Activated CD4-positive, alpha-beta T cell treated with anti-CD3 and anti-CD28 coated beads, Interleukin-2, amount 10 ng/mL, durations not matched to agents 24 days and 14 days (primary cell): ENCODE measurements at regions not wholly inside any gene's neighbourhood (a gene's known extent, or its start where the extent isn't known, plus 50 kb on each side); places are given as distances from the start of the nearest gene placed in this dataset.
"Not testable (repeated sequence)": the region's sequence is repeated elsewhere in the genome, so short reads cannot be mapped to it uniquely, and the experiment has no call there.

Experiments
- DNase-seq: peaks from one replicate; pipeline ENCODE4 v3.0.0; 2022
- H3K27ac Mint-ChIP-seq: one replicate; pipeline ENCODE4 v1.8.0; 2022; ENCODE audit warnings: mild to moderate bottlenecking, mixed read lengths
- H3K27me3 Mint-ChIP-seq: one replicate; pipeline ENCODE4 v1.8.0; 2022; ENCODE audit warnings: mixed read lengths
- H3K36me3 Mint-ChIP-seq: one replicate; pipeline ENCODE4 v1.8.0; 2022; ENCODE audit warnings: low read depth, mild to moderate bottlenecking, mixed read lengths
- H3K4me1 Mint-ChIP-seq: one replicate; pipeline ENCODE4 v1.8.0; 2021; ENCODE audit warnings: mixed read lengths
- H3K4me3 Mint-ChIP-seq: one replicate; pipeline ENCODE4 v1.8.0; 2022; ENCODE audit warnings: mild to moderate bottlenecking, moderate library complexity, mixed read lengths
- H3K9me3 Mint-ChIP-seq: one replicate; pipeline ENCODE4 v1.8.0; 2021; ENCODE audit warnings: mixed read lengths
- intact Hi-C: fragments of 100-400 bp; cut with micrococcal nuclease; formaldehyde crosslinking; loops from one replicate; pipeline ENCODE4 v1.15.1; 2023

DNA sequence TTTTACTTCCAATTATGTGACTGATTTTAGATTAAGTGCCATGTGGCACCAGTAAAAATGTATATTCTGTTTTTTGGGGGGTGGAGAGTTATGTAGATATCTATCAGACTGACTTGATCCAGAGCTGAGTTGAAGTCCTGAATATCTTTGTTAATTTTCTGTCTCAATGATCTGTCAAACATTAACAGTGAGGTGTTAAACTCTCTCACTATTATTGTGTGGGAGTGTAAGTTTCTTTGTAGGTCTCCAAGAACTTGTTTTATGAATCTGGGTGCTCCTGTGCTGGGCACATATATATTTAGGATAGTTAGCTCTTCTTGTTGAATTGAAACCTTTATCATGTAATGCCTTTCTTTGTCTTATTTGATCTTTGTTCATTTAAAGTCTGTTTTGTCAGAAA lies 276.5 kb upstream of the USP25 start:
- no peak overlapping the region for H3K4me3 Mint-ChIP-seq
- no peaks in the 10 kb centered on the region for H3K27me3 Mint-ChIP-seq
- intact Hi-C loops: no loop called here
- no peaks in the 10 kb centered on the region for H3K36me3 Mint-ChIP-seq
- DNase-seq: no peak
- peaks cover 7% of the 10 kb centered on the region for H3K9me3 Mint-ChIP-seq
- no peaks in the 10 kb centered on the region for H3K4me1 Mint-ChIP-seq
- no peak overlapping the region for H3K27ac Mint-ChIP-seq

DNA sequence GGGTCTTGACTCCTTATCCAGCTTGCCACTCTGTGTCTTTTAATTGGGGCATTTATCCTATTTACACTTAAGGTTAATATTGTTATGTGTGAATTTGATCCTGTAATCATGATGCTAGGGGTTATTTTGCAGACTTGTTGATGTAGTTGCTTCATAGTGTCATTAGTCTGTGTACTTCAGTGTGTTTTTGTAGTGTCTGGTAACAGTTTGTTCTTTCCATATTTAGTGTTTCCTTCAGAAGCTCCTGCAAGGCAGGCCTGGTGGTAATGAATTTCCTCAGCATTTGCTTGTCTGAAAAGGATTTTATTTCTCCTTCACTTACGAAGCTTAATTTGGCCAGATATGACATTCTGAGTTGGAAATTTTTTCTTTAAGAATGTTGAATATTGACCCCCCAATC lies 276.0 kb upstream of the USP25 start:
- H3K4me1 Mint-ChIP-seq, H3K27me3 Mint-ChIP-seq, H3K36me3 Mint-ChIP-seq, DNase-seq, H3K27ac Mint-ChIP-seq, H3K4me3 Mint-ChIP-seq, H3K9me3 Mint-ChIP-seq: not testable (repeated sequence)
- intact Hi-C loops: loop anchor here (1.0 kb wide), 1 partner anchor 12 kb away; no protein-coding TSS in a partner anchor

DNA sequence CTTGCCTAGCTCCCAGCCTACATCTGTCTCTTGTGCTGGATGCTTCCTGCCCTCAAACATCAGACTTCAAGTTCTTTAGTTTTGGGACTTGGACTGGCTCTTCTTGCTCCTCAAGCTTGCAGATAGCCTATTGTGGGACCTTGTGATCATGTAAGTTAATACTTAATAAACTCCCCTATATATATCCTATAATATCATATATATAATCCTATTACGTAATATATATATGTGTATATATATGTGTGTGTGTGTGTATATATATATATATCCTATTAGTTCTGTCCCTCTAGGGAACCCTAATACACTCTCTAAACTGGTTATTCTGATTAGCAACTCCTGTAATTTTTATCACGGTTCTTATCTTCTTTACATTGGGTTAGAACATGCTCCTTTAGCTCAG lies 274.9 kb upstream of the USP25 start:
- H3K27ac Mint-ChIP-seq, H3K4me3 Mint-ChIP-seq, DNase-seq, H3K9me3 Mint-ChIP-seq, H3K4me1 Mint-ChIP-seq, H3K36me3 Mint-ChIP-seq, H3K27me3 Mint-ChIP-seq: not testable (repeated sequence)
- intact Hi-C loops: loop anchor here (1.0 kb wide), 1 partner anchor 10 kb away; no protein-coding TSS in a partner anchor

DNA sequence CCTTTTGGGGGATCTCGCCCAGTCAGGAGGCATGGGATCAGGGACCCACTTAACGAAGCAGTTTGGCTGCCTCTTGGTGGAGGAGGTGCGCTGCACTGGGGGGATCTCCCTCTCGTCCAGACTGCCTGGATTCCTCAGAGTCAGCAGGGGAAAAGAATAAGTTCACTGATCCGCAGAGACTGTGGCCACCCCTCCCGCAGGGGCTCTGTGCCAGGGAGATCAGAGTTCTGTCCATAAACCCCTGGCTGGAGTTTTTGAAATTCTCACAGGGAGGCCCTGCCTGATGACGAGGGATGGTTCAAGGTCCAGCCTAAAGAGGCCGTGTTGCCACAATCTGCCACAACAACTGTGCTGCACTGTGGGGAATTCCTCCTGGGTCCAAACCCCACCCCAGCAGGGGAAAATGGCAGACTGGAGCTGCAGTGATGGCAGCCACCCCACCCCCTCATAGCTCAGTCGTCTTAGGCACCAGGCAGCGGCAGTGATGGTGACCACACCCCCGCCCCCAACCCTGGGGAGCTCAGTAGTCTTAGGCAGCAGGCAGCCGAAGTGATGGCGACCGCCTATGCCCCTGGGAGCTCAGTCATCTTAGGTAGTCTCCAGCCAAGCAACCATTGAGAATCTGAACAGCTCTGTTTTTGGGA lies 273.8 kb upstream of the USP25 start:
- H3K27me3 Mint-ChIP-seq: no peaks in the 10 kb centered on the region
- no peaks in the 10 kb centered on the region for H3K4me1 Mint-ChIP-seq
- DNase-seq: no peak
- peaks cover 6% of the 10 kb centered on the region for H3K9me3 Mint-ChIP-seq
- no peak overlapping the region for H3K27ac Mint-ChIP-seq
- H3K4me3 Mint-ChIP-seq: no peak overlapping the region
- intact Hi-C loops: no loop called here
- H3K36me3 Mint-ChIP-seq: no peaks in the 10 kb centered on the region

DNA sequence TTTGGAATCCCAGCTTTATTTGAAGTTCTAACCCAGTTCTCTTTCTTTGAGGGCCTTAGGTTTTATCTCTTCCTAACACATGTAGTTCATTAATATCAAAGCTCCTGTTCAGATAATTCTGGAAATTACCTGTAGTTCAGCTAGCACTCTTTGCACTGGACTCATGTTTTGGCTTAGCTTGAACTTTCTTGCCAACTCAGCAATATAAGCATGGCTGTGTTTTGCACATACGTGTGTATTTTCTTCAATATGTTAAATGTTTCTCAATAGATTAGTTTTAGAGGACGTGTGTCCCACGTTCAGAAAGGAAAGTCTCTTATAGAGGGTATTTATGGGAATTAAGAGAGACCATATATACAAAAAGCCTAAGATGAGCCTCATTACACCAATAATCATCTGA lies 271.8 kb upstream of the USP25 start:
- no peak for DNase-seq
- Mint-ChIP-seq H3K36me3 (no peaks in the 10 kb centered on the region), H3K9me3 (peaks cover 6% of the 10 kb centered on the region), H3K27me3 (no peaks in the 10 kb centered on the region), H3K4me3 (no peak overlapping the region), H3K4me1 (no peaks in the 10 kb centered on the region), H3K27ac (no peak overlapping the region)
- intact Hi-C loops: no loop called here

DNA sequence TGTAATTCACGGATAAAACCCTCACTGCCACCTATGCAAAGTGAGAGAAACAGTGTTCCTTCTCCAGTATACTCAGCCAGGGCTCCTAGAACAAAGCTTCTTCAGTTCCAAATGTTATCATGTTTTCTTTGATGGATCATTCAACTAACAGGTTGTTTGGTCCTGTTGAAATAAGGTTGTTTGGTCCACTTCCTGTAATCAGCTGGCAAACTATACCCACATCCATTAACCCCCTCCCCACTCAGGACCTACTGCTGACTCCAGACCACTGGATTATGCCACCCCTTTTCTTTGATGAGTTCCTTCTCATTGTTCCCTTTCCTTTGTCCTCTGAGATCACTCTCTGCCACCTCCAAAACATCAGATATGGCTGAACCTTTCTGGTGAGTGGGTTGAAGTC lies 267.7 kb upstream of the USP25 start:
- peaks cover 6% of the 10 kb centered on the region for H3K9me3 Mint-ChIP-seq
- H3K4me3 Mint-ChIP-seq: no peak overlapping the region
- H3K27ac Mint-ChIP-seq: no peak overlapping the region
- intact Hi-C loops: no loop called here
- peaks cover 2% of the 10 kb centered on the region for H3K27me3 Mint-ChIP-seq
- H3K4me1 Mint-ChIP-seq: no peaks in the 10 kb centered on the region
- DNase-seq: no peak
- no peaks in the 10 kb centered on the region for H3K36me3 Mint-ChIP-seq

DNA sequence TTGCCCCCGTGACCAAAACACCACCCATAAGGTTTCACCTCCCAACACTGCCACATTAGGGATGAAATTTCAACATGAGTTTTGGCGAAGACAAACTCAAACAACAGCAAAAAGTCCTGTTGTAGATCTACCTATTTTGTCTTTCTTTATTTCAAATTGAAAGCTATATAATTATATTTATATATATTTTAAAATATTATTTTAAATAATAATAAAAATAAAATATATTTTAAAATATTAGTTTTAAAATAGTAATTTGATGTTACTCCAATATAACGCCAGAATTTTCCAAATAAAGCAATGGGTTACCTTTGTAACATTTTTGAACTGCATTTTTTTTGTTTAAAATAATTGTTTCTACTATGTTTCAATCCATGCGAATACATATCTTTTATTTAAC lies 263.5 kb upstream of the USP25 start:
- no peak for DNase-seq
- H3K9me3 Mint-ChIP-seq: no peaks in the 10 kb centered on the region

DNA sequence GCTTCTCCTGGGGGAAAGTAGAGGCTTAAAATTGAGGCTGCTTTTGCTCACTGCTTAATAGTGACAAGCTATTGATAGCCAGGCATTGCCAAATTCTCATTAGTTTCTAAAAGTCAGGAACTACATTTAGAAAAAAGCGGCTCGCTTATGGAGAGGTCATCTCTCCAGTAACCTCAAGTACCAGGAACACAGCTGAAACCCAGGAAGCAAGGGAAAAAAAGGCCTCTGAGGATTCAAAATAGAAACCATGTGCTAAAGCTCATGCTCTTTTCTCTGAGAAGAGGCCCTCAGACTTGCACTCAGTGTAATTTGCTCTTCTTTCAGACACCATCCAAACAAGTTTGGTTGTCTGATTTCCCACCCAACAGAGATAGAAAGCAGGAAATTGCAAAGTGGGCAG lies 261.4 kb upstream of the USP25 start:
- Mint-ChIP-seq H3K9me3 (no peaks in the 10 kb centered on the region), H3K4me3 (no peak overlapping the region), H3K4me1 (no peaks in the 10 kb centered on the region), H3K27me3 (peaks cover 4% of the 10 kb centered on the region), H3K36me3 (no peaks in the 10 kb centered on the region), H3K27ac (no peak overlapping the region)
- no peak for DNase-seq
- intact Hi-C loops: no loop called here

More for the DNA sequence above, 263.5 kb upstream of the USP25 start:
- Mint-ChIP-seq H3K4me3 (no peak overlapping the region), H3K4me1 (no peaks in the 10 kb centered on the region), H3K36me3 (no peaks in the 10 kb centered on the region), H3K27me3 (peaks cover 2% of the 10 kb centered on the region), H3K27ac (no peak overlapping the region)
- intact Hi-C loops: no loop called here

DNA sequence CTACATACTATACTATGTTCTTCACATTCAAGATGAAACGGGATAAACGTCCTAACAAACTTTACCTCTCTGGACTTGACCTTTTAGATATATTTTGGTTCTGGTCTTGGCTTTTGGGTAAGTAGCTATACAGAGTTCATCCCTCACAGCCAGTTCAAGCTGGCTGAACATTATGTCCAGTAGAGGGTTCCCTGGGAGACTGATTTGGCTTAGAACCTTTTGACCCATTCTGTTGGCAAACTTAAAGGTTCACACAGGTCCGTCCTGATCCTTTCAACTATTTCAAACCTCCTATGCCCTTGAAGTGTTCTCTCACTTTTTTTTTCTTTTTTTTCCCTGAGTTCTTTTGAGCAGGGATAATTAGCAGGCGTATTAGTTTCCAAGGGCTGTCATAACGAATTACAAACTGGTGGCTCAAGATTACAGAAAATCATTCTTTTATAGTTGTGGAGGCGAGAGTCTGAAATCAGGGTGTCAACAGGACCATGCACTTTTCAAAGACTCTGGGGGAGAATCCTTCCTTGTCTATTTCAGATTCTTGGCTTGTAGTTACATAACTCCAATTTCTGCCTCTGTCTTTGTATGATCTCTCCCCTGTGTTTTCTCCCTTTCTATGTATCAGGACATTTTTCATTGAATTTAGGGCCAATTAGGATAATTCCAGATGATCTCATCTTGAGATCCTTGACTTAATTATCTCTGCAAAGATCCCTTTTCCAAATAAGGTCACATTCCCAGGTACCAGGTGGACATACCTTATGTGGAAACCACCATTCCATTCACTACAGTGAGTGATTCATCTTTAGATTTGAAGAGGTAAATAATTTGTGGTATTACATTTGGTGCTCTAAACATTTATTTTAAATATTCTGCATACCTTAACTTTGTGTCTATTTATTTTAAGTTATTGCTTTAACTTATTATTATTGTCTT lies 257.4 kb upstream of the USP25 start:
- peaks cover 2% of the 10 kb centered on the region for H3K27me3 Mint-ChIP-seq

DNA sequence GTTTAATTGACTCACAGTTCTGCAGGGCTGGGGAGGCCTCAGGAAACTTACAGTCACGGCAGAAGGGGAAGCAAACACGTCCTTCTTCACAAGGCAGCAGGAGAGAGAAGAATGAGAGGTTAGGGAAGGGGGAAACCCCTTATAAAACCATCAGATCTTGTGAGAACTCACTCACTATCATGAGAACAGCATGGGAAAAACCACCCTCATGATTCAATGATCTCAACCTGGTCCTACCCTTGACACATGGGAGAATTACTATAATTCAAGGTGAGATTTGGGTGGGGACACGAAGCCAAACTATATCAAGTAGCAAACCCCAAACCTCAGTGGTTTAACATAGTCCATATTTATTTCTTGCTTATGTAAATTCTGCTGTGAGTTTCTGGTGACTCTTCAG lies 252.0 kb upstream of the USP25 start:
- intact Hi-C loops, H3K9me3 Mint-ChIP-seq, DNase-seq, H3K36me3 Mint-ChIP-seq, H3K27ac Mint-ChIP-seq, H3K27me3 Mint-ChIP-seq, H3K4me3 Mint-ChIP-seq: not testable (repeated sequence)
- H3K4me1 Mint-ChIP-seq: peaks cover 13% of the 10 kb centered on the region

More for the DNA sequence above, 257.4 kb upstream of the USP25 start:
- H3K4me1 Mint-ChIP-seq: no peaks in the 10 kb centered on the region
- H3K36me3 Mint-ChIP-seq: no peaks in the 10 kb centered on the region
- no peak overlapping the region for H3K4me3 Mint-ChIP-seq
- intact Hi-C loops: no loop called here
- H3K27ac Mint-ChIP-seq: no peak overlapping the region
- peaks cover 9% of the 10 kb centered on the region for H3K9me3 Mint-ChIP-seq
- no peak for DNase-seq

DNA sequence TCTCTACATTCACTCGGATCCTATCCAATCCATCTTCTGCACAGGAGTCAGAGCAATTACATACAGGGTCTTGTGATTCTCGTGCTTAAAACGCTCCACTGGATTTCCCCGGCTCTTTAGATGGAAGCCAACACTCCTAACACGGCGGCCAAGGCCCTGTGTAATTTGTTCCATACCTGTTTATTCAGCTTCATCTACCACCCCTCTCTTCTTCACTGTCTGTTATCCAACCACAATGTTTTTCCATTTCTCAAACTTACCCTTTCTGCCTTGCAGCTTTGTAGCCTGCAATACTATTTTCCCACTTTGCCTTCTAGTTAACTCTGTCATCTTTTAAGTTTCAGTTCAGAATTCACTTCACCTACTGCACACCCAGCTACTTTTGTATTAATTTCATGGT lies 249.6 kb upstream of the USP25 start:
- peak overlapping the region; percentile 48 for H3K27ac Mint-ChIP-seq
- peaks cover 17% of the 10 kb centered on the region for H3K4me1 Mint-ChIP-seq
- intact Hi-C loops: loop anchor here (5.0 to 10.0 kb wide), 3 partner anchors 43 to 1078 kb away; no protein-coding TSS in a partner anchor
- H3K4me3 Mint-ChIP-seq: no peak overlapping the region
- H3K9me3 Mint-ChIP-seq: peaks cover 9% of the 10 kb centered on the region
- DNase-seq: no peak
- H3K27me3 Mint-ChIP-seq: peaks cover 2% of the 10 kb centered on the region
- no peaks in the 10 kb centered on the region for H3K36me3 Mint-ChIP-seq

DNA sequence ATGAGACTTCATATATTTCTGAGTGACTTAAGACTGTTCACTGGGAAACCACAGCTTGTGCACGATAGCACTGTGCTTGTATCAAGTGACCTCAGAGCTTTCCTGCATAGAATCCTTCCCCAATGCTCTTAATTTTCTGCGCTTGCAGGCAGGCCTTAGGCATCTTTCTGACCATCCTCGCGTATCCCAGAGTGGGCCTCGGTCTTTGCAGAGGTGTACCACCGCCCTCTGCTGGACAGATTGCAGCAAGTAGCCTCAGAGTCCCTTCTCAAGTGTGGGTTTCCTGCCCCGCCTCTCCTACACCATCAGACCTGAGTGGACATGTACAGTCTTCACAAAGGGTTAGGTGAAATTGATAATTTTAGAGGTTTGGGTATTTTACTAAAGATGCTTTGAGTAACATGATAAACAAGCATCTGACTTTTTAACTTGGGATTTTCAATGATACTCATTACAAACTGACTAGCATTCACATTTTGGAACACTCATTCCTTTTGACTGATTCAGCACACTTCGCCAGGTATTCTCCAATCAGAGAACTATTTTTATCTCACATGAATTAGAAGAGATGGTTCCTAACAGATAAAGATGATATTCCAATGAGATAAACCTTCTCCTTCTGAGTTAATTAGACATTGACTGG lies 246.5 kb upstream of the USP25 start:
- intact Hi-C loops: loop anchor here (1.0 to 10.0 kb wide), 5 partner anchors 46 to 1081 kb away; no protein-coding TSS in a partner anchor
- peak; percentile 92 for DNase-seq

DNA sequence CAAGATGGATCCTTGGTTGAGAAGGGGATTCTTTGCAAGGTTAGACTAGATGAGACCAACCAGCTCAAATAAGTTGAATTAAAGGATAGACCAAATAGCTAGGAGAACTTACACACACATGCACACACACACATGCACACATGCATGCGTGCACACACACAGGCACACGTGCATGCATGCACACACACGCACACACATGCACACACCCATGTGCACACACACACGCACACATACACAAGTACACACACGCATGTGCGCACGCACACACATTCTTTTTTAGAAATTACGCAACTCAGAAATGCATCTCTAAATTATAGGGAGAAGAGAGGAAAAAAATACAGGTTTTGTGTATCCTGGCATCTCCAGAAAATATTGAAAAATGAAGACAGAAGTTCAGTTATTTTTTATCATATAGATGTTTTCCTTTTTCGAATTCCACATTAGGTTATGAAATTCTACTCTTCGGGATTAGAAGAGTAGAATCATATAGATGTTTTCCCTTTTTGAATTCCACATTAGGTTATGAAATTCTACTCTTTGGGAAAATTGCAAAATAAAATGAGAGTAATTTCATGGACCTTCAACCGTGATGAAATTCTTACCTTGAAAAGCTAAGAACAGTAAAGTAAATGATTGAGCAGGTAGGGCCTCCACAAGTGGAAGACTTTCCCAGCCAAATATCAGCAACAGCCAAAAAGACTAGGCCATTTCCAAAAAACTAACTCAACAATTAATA lies 243.2 kb upstream of the USP25 start:
- no peak for DNase-seq
- Mint-ChIP-seq H3K9me3 (no peaks in the 10 kb centered on the region), H3K4me3 (no peak overlapping the region), H3K36me3 (no peaks in the 10 kb centered on the region), H3K27me3 (peaks cover 3% of the 10 kb centered on the region), H3K4me1 (peaks cover 10% of the 10 kb centered on the region), H3K27ac (no peak overlapping the region)
- intact Hi-C loops: loop anchor here (10.0 kb wide), 1 partner anchor 108 kb away; no protein-coding TSS in a partner anchor

More for the DNA sequence above, 246.5 kb upstream of the USP25 start:
- Mint-ChIP-seq H3K9me3 (no peaks in the 10 kb centered on the region), H3K36me3 (no peaks in the 10 kb centered on the region), H3K4me1 (peaks cover 17% of the 10 kb centered on the region), H3K27ac (no peak overlapping the region), H3K27me3 (peaks cover 3% of the 10 kb centered on the region), H3K4me3 (no peak overlapping the region)
